Epithelial cell of esophagus (primary cell): ENCODE measurements at regions not wholly inside any gene's neighbourhood (a gene's known extent, or its start where the extent isn't known, plus 50 kb on each side); places are given as distances from the start of the nearest gene placed in this dataset.

ENCODE experiments used
- DNase-seq: peaks from one replicate; pipeline ENCODE4 v3.0.0; 2010; ENCODE audit warnings: low read depth
- H3K4me3 ChIP-seq: 2 replicates; pipeline ENCODE4 v1.5.1; 2011; ENCODE audit warnings: mild to moderate bottlenecking, low read length, control low read depth
- TF ChIP-seq, protein P1 (sequence below): IDR thresholded peaks from 2 replicates; pipeline ENCODE4 v1.5.1; 2011; ENCODE audit warnings: low read depth, mild to moderate bottlenecking, low read length, control low read depth, inconsistent platforms; ENCODE audit not compliant: insufficient read depth; ENCODE audit errors: missing control alignments

DNA sequence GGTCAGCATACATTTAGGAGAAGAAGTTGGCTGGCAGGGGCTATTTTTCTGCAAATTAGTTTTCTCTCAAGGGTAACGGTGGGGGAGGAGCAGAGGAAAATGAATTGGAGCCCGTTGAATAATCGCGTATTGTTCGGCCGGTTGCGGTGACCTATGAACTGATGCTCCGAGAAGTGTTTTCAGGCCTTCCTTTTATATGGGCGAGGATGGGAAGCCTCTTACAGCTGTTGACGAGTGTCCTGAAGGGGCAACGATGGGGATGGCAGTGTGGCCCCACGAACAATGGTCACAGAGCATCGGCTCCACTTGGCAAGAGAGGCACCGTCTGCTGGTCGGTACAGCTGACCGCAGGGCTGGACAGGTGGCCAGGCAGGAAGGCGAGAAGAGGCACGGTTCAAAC is 400.7 kb downstream of the ZSWIM6 start:
- H3K4me3 ChIP-seq, result no peak overlapping the region
- TF ChIP-seq, protein P1, sequence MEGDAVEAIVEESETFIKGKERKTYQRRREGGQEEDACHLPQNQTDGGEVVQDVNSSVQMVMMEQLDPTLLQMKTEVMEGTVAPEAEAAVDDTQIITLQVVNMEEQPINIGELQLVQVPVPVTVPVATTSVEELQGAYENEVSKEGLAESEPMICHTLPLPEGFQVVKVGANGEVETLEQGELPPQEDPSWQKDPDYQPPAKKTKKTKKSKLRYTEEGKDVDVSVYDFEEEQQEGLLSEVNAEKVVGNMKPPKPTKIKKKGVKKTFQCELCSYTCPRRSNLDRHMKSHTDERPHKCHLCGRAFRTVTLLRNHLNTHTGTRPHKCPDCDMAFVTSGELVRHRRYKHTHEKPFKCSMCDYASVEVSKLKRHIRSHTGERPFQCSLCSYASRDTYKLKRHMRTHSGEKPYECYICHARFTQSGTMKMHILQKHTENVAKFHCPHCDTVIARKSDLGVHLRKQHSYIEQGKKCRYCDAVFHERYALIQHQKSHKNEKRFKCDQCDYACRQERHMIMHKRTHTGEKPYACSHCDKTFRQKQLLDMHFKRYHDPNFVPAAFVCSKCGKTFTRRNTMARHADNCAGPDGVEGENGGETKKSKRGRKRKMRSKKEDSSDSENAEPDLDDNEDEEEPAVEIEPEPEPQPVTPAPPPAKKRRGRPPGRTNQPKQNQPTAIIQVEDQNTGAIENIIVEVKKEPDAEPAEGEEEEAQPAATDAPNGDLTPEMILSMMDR, result no peak
- DNase-seq, result no peak

DNA sequence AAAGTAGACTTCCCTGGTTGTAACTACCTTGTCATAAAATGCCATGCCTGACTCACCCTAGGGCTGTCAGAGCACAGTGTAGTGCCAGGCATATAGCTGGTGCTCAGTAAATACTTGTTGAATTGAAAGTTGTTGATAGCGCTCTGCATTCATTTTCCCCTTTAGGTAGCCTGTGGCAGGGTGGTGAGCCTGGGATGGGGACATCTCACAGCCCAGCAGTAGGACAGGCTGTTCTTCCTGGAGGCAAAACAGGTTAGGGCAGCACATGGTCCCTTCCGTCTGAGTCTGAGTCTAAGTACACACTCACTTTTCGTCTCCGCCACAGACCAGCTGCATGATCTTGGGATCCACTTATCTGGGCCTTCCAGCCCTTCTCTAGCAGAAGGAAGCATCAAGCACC is 401.9 kb downstream of the ZSWIM6 start:
- no peak overlapping the region for H3K4me3 ChIP-seq
- peak; percentile 17 for DNase-seq
- TF ChIP-seq, protein P1, result no peak

DNA sequence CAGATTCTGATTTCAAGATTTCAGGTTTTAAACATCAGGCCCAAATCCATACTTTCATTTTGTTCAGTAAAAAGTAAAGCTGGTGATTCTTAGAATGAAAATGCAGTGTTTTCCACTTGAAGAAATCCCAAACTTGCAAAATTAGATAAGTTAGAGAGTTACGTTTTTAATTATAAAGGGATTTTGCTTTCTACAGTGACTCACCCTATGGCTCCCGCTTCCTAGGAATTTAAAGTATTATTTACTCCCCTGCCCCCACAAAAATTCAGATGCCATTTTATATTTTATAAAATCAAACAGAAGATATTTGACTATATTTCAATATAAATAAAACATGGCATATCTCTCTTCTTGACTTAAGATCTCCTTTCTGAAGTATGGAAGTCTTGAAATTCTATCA is 402.9 kb downstream of the ZSWIM6 start:
- DNase-seq, result no peak
- TF ChIP-seq, protein P1, result no peak
- H3K4me3 ChIP-seq, result no peak overlapping the region

DNA sequence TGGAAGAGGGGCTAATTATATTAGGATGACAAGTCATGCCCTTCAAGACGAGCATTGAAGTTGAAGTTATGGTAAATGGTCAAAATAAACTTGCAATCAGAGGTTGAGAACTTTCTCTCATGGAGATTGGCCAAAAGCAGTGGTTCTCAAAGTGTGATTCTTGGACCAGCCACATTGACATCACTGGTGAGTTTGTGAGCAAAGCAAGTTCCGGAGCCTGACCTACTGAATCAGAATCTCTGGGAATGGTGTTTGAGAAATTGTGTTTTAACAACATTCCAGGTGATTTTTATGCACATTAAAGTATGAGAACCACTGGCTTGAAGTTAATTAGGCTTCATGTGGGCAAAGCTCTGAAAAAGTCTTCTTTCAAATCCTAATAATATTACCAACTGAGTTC is 403.5 kb downstream of the ZSWIM6 start:
- TF ChIP-seq, protein P1, result no peak
- no peak overlapping the region for H3K4me3 ChIP-seq
- no peak for DNase-seq

DNA sequence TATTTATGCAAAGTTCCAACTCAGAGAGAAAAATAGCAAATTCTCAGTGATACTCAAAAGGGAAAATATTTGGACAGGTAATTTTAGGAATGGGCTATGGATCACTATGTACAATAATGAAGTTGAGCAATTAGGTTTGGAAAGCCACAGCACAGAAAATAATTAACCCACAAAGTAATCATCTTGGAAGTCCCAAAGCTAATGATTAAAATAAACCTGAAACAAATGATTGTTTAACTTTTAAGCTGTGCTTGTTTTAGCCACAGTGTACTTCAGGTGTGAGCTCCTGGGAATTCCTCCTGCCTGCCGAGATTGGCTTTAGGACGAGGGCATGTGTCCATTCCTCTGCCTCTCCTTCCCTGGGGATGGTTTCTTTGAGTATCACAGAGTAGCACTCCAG is 403.9 kb downstream of the ZSWIM6 start:
- H3K4me3 ChIP-seq, result no peak overlapping the region
- no peak for DNase-seq
- TF ChIP-seq, protein P1, result no peak

DNA sequence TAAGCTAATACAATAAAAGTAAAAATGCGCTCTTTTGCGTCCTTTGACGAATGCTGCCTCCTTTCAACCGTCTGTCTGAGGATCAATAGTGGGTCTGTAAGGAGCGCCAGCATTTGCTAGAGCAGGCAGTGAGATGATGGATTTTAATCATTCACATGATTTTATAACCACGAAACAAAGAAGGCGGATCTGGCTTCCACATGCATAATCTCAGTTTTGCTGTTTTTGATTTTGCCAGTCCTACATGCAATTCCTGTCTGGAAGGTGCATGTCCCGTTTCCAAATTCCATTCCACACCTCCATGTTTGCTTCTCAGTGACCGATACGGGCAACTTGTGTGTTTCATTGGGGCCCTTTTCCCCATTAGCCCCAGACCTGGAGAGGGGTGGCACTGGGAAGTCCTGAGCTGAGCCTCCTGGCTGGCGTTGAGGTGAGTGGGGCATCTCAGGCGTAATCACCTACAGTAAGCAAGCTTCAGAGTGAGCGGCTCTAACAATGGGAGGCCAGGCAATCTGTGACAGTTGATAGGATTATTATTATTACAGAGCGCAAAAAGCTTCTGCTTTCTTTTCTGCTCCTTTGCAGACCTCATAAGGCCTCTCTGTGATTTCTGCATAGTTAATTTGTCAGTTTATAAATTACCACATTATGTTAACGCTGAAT is 405.4 kb downstream of the ZSWIM6 start:
- no peak overlapping the region for H3K4me3 ChIP-seq
- TF ChIP-seq, protein P1, result no peak
- DNase-seq, result no peak

DNA sequence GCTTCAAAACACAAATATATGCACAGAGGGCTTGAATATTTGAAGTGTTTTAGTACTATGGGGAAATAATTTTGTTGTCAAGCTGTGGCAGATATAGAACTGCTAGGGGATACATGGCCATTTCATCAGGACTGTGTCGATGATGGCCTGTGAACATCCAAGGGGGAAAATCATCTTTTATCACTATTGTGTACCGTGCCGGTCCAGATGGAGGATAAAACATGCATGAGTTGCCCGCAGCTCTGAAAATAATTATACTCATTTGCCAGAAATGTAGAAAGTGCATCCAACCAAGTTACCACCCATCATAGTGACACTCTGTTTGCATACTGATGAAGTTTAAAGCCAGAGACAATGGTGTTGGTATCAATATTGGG is 405.9 kb downstream of the ZSWIM6 start:
- TF ChIP-seq, protein P1, result no peak
- DNase-seq, result no peak
- H3K4me3 ChIP-seq, result no peak overlapping the region
